ENCODE measurements at regions not wholly inside any gene's neighbourhood (a gene's known extent, or its start where the extent isn't known, plus 50 kb on each side); places are given as distances from the start of the nearest gene placed in this dataset.

GRCh38 chr1:30179942-30180543 is 543.3 kb downstream of the MATN1 start:
- no peak for TF ChIP-seq CTCF (IDR thresholded peaks at IDR 0.05; ENCODE audit: low read length, missing control alignments)
- no peak for DNase-seq (ENCODE audit: low read depth)
- no peak overlapping the region for H3K4me3 ChIP-seq (replicated peaks; ENCODE audit: low read depth, low read length)

- no peak for DNase-seq (ENCODE audit: low read depth)
- no peak overlapping the region for H3K4me3 ChIP-seq (replicated peaks; ENCODE audit: low read depth, low read length)
- TF ChIP-seq CTCF (IDR thresholded peaks at IDR 0.05; ENCODE audit: low read length, missing control alignments) = no peak
Measured at GRCh38 chr1:30176477-30176876, 546.9 kb downstream of the MATN1 start.

DNA sequence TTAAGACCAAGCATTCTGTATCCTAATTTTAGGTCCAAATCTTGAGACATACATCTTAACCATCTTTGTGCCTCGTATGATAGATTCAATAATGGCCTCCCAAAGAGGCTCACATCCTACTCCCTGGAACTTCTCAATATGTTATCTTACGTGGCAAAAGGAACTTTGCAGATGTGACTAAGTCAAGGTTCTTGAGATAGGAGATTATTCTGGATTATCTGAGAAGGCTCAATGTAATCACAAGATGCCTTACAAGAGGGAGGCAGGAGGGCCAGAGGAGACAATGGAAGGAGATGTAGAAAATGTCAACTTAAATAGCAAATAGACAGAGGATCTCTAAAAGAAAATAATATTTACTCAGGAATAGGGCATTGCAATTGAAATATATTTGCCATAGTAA is 548.9 kb downstream of the MATN1 start:
- TF ChIP-seq CTCF (IDR thresholded peaks at IDR 0.05; ENCODE audit: low read length, missing control alignments) = no peak
- DNase-seq (ENCODE audit: low read depth) = no peak
- H3K4me3 ChIP-seq (replicated peaks; ENCODE audit: low read depth, low read length) = no peak overlapping the region

DNA sequence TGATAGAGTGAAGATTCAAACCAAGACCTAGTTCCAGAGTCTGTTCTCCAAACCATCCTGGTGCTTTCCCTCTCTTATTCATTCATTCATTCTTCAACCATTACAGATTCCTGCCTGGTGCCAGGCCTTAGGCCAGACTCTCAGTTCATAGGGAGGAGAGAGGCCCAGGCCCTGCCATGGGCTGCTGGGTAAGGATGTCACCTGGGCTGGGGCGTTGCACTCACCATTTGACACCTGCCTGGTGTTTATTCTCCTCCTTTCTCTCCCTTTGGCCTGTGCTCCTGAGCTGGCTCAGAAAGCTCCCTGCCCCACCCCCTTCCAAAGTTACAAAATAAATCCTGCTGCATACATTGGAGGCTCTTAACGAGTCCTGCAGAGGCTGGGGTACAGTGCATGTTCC is 549.8 kb downstream of the MATN1 start:
- DNase-seq (ENCODE audit: low read depth) = no peak
- no peak for TF ChIP-seq CTCF (IDR thresholded peaks at IDR 0.05; ENCODE audit: low read length, missing control alignments)
- no peak overlapping the region for H3K4me3 ChIP-seq (replicated peaks; ENCODE audit: low read depth, low read length)

- TF ChIP-seq CTCF (IDR thresholded peaks at IDR 0.05; ENCODE audit: low read length, missing control alignments) = no peak
- no peak overlapping the region for H3K4me3 ChIP-seq (replicated peaks; ENCODE audit: low read depth, low read length)
- no peak for DNase-seq (ENCODE audit: low read depth)
Measured at GRCh38 chr1:30172757-30173156, 550.6 kb downstream of the MATN1 start.

GRCh38 chr1:30172299-30172694 is 551.1 kb downstream of the MATN1 start:
- no peak overlapping the region for H3K4me3 ChIP-seq (replicated peaks; ENCODE audit: low read depth, low read length)
- TF ChIP-seq CTCF (IDR thresholded peaks at IDR 0.05; ENCODE audit: low read length, missing control alignments) = no peak
- no peak for DNase-seq (ENCODE audit: low read depth)

DNA sequence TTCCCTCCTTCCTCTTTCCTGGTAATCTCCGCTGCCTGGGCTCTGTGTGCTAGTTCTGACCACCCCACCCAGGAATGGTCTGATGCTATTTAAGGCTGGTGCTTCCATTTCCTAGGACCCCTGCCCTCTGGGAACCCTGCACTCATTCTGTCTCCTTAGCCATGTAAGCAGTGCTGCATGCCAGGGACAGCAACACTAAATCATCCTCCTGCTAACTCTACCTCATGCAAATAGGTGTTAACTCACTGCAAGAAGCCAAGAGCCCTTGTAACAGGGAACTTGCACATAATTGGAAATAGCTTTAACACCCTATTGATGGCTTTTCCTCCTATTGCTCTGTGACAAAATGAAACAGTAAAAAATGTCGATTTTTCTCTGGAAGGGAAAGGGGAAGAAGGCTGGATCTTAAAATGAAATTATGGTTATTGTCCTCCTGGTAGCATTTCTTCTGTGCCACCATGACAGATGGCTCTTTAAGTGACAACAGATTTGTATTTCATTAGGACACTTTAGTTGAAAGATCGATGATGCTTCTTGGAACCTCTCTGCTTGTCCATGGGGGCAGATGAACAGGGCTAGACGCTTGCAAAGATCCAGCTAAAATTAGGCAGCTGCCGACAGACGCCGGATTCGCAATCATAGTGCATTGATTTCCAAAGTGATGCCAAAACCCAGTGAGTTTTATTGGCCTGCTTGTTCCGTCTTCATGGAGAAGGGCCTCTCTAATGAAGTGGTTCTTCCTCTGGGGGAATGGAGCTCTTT is 551.7 kb downstream of the MATN1 start:
- no peak overlapping the region for H3K4me3 ChIP-seq (replicated peaks; ENCODE audit: low read depth, low read length)
- no peak for TF ChIP-seq CTCF (IDR thresholded peaks at IDR 0.05; ENCODE audit: low read length, missing control alignments)
- DNase-seq (ENCODE audit: low read depth) = no peak

Measured in fibroblast of pulmonary artery (primary cell).